Tibial artery (tissue), 4 donors: ENCODE measurements at regions not wholly inside any gene's neighbourhood (a gene's known extent, or its start where the extent isn't known, plus 50 kb on each side); places are given as distances from the start of the nearest gene placed in this dataset.

ENCODE experiments used
- DNase-seq, 2 donors: peaks; one replicate each; pipeline ENCODE4 v3.0.0-alpha.2; 2019
- H3K27ac ChIP-seq, 2 donors: fragments of 200-600 bp; sonication (generic) in 1 of 2; 1 replicate in 1 of 2; 2 replicates in 1 of 2; pipeline ENCODE4 v1.5.1; 2018 to 2019; ENCODE audit warnings: mild to moderate bottlenecking in 1 of 2
- H3K27me3 ChIP-seq, 2 donors: fragments of 200-600 bp; sonication (generic) in 1 of 2; one replicate each; pipeline versions ENCODE4 v1.5.1 to v1.6.0; 2016 to 2019
- H3K36me3 ChIP-seq, 3 donors: fragments of 200-600 bp; sonication (generic) in 2 of 3; one replicate each; pipeline ENCODE4 v1.5.1; 2016 to 2019; ENCODE audit warnings: mild to moderate bottlenecking in 2 of 3
- H3K4me1 ChIP-seq, 4 donors: fragments of 200-600 bp; sonication (generic) in 2 of 4; 1 replicate in 3 of 4; 2 replicates in 1 of 4; pipeline ENCODE4 v1.5.1; 2016 to 2019
- H3K4me3 ChIP-seq, 2 donors: fragments of 200-600 bp; sonication (generic) in 1 of 2; 1 replicate in 1 of 2; 2 replicates in 1 of 2; pipeline ENCODE4 v1.5.1; 2018 to 2019; ENCODE audit warnings: mild to moderate bottlenecking in 2 of 2
- H3K9me3 ChIP-seq, 3 donors: fragments of 200-600 bp; sonication (generic) in 1 of 3; one replicate each; pipeline ENCODE4 v1.5.1; 2016 to 2019
- CTCF ChIP-seq, 2 experiments: fragments of 200-600 bp in 1 of 2; fragments of 450-650 bp in 1 of 2; IDR thresholded peaks; one replicate each; pipeline ENCODE4 v1.5.1; 2017 to 2019; ENCODE audit warnings: antibody characterized with exemption in 2 of 2, mild to moderate bottlenecking in 1 of 2, moderate library complexity in 1 of 2
- intact Hi-C: fragments of 100-400 bp; cut with DNase I; formaldehyde crosslinking; loops from one replicate; pipeline ENCODE4 v1.15.0; 2023; ENCODE audit warnings: low total_unique reads

- no peak for DNase-seq
- intact Hi-C loops = no loop called here
- no peak for TF ChIP-seq CTCF (IDR thresholded peaks at IDR 0.05)
Measured at GRCh38 chr9:80285326-80285725, 713.6 kb downstream of the TLE4 start.

GRCh38 chr9:80282766-80283165 is 711.0 kb downstream of the TLE4 start:
- Histone ChIP-seq H3K9me3 (no peaks in the 10 kb centered on the region), H3K4me1 (no peaks in the 10 kb centered on the region), H3K36me3 (no peaks in the 10 kb centered on the region), H3K4me3 (no peak overlapping the region), H3K27me3 (no peaks in the 10 kb centered on the region), H3K27ac (no peak overlapping the region)
- DNase-seq = no peak
- no peak for TF ChIP-seq CTCF (IDR thresholded peaks at IDR 0.05)
- intact Hi-C loops = no loop called here

More at GRCh38 chr9:80285326-80285725, 713.6 kb downstream of the TLE4 start:
- Histone ChIP-seq H3K27me3 (no peaks in the 10 kb centered on the region), H3K27ac (no peak overlapping the region), H3K4me1 (no peaks in the 10 kb centered on the region), H3K36me3 (no peaks in the 10 kb centered on the region), H3K9me3 (no peaks in the 10 kb centered on the region), H3K4me3 (no peak overlapping the region)

GRCh38 chr9:80259079-80259478 is 687.3 kb downstream of the TLE4 start:
- Histone ChIP-seq H3K27me3 (no peaks in the 10 kb centered on the region), H3K36me3 (no peaks in the 10 kb centered on the region), H3K4me1 (no peaks in the 10 kb centered on the region), H3K4me3 (no peak overlapping the region), H3K9me3 (peaks cover 0 to 22% (median 4%) of the 10 kb centered on the region in 3 donors), H3K27ac (no peak overlapping the region)
- no peak for TF ChIP-seq CTCF (IDR thresholded peaks at IDR 0.05)
- intact Hi-C loops = no loop called here
- no peak for DNase-seq

GRCh38 chr9:80251778-80252177 is 680.0 kb downstream of the TLE4 start:
- DNase-seq = no peak
- Histone ChIP-seq H3K27ac (no peak overlapping the region), H3K9me3 (no peaks in the 10 kb centered on the region), H3K4me1 (no peaks in the 10 kb centered on the region), H3K36me3 (no peaks in the 10 kb centered on the region), H3K27me3 (no peaks in the 10 kb centered on the region), H3K4me3 (no peak overlapping the region)
- intact Hi-C loops = no loop called here
- TF ChIP-seq CTCF (IDR thresholded peaks at IDR 0.05) = no peak

- Histone ChIP-seq H3K36me3 (no peaks in the 10 kb centered on the region), H3K4me3 (no peak overlapping the region), H3K9me3 (peaks cover 0 to 4% (median 0%) of the 10 kb centered on the region in 3 donors), H3K4me1 (no peaks in the 10 kb centered on the region), H3K27me3 (no peaks in the 10 kb centered on the region), H3K27ac (no peak overlapping the region)
- intact Hi-C loops = no loop called here
- TF ChIP-seq CTCF (IDR thresholded peaks at IDR 0.05) = no peak
- no peak for DNase-seq
Measured at GRCh38 chr9:80242022-80242421, 670.3 kb downstream of the TLE4 start.

GRCh38 chr9:80235752-80236151 is 664.0 kb downstream of the TLE4 start:
- DNase-seq = no peak
- TF ChIP-seq CTCF (IDR thresholded peaks at IDR 0.05) = no peak
- Histone ChIP-seq H3K9me3 (peaks cover 0 to 4% (median 0%) of the 10 kb centered on the region in 3 donors), H3K27ac (no peak overlapping the region), H3K36me3 (no peaks in the 10 kb centered on the region), H3K4me3 (no peak overlapping the region), H3K27me3 (no peaks in the 10 kb centered on the region), H3K4me1 (no peaks in the 10 kb centered on the region)
- intact Hi-C loops = no loop called here
